Activated naive CD8-positive, alpha-beta T cell treated with anti-CD3 and anti-CD28 coated beads, Interleukin-2, amount 50 U/mL, for 16 hours (primary cell): ENCODE measurements at regions not wholly inside any gene's neighbourhood (a gene's known extent, or its start where the extent isn't known, plus 50 kb on each side); places are given as distances from the start of the nearest gene placed in this dataset.

Experiments used
- DNase-seq: peaks from one replicate; pipeline ENCODE4 v3.0.0-alpha.2; 2020; ENCODE audit warnings: low read depth, low spot score

DNA sequence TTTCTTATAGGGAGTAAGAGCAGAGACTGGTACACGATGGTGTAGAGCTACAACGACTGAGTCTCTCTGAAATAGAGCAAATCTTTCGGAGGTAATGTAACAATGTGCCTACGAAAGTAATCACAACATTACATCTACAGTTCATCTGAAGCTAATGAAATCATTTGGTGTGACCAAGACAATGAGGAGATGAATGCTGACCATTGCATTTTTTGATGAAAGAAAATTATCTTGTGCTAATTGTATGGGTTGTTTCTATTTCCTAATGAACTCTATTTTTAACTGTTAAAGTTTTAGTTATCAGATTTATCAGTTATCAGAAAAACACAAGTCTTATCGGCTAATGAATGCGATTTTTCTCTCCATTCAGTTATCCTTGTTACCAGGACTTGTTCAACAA lies 913.4 kb downstream of the SLITRK6 start:
- DNase-seq = no peak

DNA sequence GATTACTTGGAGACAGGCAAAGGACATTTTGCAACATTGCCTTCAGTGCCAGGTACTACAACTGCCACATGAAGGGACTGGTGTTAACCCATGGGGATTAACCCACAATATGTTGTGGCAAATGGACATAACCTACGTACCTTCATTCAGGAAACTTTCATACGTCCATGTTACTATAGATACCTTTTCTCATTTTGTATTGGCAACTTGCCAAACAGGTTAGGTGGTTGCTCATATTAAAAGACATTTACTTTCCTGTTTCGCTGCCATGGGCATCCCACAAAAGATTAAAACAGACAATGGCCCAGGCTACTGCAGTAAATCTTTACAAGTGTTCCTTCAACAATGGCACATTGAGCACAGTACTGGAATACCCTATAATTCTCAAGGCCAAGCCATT lies 925.3 kb downstream of the SLITRK6 start:
- no peak for DNase-seq

DNA sequence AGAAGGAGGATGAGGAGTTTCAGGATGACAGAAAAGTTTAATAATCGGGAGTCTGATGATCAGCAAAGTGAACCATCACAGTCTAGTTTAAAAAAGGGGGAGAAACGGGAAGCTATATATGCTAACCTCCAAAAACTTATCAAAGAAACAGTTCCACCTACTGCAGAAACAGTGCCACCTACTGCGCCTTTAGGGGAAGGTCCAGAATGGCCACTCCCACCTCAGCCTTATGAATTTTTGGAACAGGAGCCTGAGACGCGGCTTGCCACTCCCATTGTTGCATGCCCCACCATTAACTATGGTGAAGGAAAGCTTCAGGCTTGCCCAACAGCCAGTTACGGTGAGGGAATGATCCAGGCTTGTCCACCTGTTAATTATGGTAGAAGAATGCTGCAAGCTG lies 929.0 kb downstream of the SLITRK6 start:
- DNase-seq = no peak

DNA sequence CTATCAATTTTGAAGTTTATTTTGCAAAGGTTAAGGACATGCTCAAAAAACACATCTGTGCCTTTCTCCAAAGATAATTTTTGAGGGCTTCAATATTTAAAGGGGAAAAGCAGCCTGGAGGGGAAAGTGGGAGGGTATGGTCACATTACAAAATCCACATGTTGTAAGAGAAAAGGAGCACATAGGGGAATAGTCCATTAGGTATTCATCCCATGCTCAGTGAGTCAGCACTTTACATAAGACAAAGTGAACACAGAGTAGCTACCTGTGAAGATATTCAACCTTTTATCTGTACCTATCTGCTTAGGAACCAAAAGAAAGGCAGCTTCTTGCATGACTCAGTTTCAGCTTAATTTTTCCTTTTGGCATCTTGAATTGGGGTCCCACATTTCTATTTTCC lies 932.0 kb downstream of the SLITRK6 start:
- no peak for DNase-seq

DNA sequence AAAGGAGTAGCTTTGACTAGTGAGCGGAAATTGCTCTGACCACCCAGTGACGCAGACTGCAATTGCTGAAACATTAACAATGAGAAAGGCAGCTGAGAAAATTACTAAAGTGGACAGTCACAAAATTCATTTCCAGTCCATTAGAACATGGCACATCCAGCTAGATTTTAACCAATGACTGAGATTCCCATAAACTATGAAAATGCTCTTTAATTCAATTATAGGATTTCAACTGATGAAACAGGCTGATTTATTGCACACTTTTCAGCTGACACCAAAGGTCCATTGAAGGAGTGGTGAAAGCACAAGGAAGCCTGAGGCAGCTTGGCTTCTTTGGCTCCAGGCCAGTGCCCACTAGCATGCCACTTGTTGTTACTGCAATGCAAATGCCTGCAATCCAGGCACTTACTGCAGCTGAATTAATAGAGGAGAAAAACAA lies 933.4 kb downstream of the SLITRK6 start:
- DNase-seq = no peak

DNA sequence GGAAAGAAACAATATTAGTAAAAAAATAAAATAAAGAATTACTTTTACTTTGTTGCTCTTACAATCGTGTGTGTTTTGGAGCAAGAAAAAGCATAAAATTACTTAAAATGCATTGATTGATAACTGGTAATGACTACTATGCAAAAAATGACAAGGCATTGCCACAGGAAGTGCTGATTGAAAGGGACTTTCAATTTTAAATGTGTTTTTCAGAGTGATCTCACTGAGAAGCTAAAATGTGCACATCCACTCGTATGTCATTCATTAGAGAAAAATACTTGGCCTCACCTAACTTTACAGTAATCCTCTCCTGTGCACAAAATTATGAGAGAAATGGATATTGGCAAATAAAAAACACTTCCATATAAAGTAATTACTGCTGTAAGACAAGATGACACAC lies 934.9 kb downstream of the SLITRK6 start:
- no peak for DNase-seq

DNA sequence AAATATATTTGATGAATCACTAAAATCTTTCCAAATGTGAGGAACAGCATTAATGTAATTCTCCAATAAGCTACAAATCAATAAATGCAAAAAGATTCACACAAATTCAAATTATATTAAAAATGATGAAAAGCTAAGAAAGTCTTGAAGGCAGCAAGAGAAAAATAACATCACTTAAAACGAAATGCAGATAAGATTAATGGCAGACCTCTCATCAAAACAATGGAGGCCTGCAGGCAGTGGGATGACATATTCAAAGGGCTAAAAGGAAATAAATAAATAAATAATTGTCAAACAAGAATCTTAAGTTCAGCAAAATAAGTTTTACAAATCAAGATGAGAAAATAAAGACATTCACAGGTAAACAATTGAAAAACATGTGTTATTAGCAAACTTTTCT lies 952.1 kb downstream of the SLITRK6 start:
- no peak for DNase-seq

DNA sequence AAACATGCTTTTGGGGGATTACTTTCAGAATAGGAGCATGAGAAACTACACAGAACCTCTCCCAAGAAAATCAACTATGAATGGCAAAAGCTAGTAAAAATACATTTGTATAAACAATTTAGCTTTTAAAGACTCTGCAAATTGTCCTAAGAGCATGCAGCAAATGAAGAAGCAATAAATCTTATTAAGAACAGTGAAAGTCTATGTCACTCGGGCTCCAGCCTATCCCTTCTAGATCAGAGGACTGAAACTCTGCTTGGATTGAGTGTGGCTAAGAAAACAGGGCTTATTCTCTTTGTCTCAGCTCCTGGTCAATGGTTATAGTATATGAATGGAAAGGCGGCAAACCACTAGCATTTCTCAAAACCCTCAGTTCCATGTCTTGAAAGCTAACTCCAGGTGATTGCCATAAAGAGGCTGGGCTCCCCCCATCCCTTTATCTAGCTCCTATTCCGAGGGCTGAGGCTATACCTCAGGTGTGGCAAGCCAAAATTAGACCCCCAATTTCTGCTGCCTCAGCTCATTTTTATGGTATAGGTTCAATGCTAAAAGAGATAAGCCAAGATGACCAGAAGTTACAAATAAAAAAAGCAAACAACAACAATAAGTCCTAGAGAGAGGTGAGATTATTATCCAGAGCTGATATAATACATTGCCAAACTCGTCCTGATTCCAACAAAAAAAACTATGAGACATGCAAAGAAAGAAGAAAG lies 953.2 kb downstream of the SLITRK6 start:
- DNase-seq = no peak

DNA sequence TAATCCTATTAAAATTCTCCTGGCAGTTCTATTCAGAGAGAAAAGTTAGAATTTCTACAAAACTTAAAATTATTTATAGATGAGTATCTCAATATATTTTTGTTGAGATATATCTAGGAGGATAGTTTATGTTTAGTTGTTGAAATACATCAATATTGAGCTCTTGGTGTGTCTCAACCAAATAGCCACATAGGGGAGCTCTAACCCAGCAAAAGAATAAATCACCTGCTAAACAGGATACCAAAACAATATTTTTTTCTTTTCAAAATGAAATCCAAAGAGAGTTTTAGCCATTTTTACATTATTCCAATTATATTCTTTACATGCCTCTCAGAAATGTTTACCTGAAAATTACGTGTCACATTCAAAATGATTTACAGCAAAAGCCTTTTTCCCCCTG lies 954.7 kb downstream of the SLITRK6 start:
- DNase-seq = no peak

DNA sequence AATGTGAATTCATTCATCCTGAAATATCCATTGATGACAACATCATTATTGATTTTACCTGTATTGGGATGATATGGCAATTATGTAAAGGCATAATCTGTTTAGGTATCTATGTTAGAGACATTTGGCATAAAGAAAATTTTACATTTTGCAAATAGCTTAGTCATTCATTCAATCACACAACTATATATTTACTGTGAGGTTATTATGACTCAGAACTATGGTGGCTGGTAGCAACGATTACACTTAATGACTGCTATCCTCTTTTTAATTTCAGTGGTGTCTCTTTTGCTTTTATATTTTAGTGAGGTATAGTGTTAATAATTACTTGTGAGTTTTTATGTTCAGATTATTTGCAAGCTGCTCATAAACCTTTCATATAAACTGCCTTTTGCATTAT lies 955.9 kb downstream of the SLITRK6 start:
- DNase-seq = no peak

DNA sequence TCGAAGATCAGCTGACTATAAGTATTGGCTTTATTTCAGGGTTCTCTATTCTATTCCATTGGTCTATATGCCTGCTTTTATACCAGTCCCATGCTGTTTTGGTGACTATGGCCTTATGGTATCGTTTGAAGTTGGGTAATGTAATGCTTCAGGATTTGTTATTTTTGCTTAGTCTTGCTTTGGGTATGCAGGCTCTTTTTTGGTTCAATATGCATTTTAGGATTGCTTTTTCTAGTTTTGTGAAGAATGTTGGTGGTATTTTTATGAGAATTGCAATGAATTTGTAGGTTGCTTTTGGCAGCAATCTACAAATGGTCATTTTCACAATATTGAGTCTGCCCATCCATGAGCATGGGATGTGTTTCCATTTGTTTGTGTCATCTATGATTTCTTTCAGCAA lies 951.9 kb upstream of the SLITRK1 start:
- no peak for DNase-seq

DNA sequence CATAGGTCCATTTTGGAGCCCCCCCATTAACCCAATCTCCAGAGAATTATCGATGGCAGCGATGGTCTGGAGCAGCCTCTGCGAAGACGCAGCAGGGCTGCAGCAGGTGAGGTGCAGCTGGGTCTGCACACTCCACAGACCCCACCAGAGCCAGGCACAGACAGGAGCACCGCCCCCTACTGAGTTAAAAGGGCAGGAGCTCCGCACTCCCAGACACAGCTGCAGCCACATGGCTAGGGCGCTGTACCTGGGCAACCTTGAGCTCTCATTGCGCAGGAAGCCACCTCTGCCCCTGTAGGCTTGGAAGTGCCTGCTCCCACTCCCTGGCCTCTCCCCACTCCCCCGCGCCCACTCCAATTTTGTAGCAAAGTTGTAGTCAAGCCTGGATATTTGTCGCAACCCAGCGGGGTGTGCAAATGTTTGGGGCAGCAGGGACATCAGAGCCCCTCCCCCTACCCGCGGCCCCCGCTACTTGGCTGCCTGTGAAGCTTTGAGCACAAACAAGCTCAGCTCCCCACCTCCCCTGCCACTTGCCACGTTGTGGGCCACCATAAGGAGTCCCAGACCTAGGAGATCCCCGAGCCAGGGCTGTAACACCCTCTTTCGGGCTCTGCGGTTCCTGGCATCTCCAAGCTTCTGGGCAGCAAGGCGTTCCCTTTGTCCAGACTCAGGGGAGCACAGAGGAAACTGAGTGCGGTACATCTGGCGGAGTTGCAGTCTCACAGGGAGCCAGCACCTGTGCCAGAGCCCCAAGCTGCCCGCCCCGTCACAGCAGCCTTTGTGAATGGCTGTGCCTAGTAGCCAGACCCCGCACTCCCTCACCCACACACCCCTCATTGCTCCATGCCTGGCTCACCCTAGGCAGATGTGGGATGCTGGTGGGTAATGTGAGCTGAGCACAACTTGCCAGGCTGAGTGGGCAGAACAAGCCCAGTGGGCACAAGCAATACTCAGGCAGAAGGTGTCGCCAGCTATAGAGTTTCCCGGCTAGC lies 949.7 kb upstream of the SLITRK1 start:
- no peak for DNase-seq

DNA sequence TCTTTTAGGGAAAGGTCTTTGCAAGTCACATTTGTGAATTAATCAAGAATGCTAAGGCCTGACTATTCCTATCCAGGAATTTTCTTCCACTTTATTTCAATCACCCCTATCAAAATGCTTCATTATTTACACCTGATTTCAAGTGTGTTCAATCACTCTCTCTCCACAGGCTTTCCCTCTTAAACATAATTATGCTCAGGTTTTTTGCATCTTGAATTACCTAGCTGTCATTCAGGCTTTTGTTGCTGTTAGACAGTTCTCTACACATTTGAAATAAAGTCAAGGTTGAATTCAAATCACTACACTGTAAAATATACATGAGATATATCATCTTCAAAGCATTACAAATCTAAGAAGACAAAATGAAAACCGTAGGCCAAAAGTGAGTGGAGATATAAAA lies 941.3 kb upstream of the SLITRK1 start:
- no peak for DNase-seq

DNA sequence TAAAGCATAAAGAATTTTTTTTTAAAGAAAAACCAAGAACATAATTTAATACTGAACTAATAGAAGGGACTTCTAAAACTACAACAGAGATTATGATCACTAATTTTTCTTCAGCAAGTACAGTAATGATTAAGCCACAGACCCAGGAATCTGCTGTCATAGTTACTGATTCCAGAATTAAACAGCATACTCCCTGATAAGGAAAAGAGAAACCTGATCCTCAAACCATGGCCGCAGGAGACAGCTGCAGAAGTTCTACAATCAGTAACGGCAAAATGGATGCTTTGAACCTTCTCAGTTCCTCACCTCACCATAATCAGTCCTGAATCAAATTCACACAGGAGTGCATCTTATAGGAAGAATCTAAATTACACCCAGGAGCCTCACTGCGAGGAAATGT lies 939.0 kb upstream of the SLITRK1 start:
- DNase-seq = no peak

DNA sequence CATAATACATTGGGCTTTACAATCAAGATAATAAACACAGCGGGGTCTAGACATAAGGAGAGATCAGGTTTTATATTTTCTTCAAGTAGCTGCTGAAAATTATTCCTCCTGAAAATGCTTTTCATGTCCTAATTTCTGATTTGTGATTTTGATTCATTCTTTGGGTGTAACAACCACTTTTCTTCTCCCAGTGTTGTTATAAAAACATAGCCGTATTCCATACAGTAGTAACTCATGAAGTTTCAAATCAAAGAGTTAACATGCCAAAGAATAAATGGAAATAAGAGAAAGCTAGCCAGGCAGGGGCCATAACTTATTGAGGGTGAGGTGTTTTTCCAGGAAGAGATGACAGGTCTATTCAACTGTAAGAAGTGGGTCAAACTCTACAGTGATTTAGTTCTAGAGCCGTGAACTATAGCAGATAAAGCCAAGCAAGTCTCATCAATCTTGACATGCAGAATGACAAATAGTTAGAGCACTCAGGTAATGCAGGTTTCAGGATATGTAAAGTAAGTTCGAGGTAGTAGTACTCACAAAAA lies 934.4 kb upstream of the SLITRK1 start:
- DNase-seq = no peak

DNA sequence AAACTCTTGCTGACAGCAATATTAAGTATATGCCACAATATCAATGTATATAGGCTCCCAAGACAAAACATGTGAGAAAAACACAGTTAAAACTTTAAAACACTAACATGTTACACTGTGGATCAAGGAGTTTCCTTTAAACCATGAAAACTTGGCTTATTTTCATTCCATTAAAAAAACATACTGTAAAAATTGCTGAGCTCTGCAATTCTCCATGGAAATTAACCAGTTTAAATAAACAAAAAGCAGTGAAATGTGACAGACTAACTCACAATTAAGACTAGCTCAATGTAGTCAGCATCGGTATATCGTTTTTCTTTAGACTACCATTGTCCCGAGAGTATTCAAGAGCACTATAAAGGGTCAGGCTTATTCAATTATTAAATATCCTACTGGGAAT lies 930.5 kb upstream of the SLITRK1 start:
- DNase-seq = no peak

DNA sequence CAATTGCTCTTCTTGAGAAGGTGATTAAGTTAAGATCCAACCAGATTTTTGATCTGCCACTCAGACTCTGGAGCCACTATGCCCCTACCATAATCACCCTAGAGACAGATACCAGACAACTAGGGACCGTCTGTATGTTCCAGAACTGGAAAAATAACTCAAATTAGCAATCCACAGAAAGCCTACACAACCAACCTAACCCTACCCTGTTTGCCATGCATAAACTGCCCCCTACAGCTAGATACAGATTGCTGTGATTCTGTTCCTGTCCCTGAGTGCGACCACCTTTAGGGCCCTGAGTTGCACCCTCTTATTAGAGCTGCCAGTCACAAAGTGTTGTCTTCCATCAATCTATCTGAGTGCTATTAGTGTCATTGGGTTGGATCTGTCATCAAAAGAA lies 929.8 kb upstream of the SLITRK1 start:
- no peak for DNase-seq

DNA sequence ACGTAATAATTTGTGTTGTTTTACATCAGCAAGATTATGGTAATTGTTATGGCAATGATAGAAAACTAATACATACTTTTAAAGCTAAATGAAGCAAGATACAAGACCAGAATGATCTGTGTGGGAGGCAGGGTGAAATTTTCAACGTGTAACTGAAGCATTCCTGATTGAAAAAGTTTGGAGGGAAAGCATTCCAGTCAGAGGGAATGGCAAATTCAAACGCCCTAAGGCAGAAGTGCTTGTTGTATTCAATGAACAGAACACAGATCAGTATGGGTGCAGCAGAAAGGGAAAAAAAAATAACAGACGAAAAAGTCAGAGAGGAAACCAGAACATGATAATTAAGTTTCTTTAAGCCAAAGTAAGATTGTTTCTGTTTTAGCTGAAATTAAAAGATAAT lies 928.5 kb upstream of the SLITRK1 start:
- no peak for DNase-seq

DNA sequence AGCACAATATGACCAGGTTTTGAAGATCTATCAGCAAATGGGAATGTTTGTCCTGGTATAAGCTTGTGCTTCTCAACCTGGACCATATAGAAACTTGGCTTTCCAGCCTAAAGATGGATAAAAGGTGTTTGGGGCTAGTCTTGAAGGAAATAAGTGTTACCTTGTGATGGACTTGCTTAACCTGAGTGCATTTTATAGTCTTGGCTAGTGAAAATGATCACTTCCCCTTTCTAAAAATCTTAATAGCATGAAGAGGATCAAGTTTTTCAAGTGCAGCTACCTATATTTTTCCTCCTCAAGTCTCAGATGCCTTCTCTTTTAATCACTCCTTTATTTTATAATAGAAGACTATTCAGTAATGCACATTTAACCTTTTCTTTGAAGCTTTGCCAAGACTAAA lies 919.8 kb upstream of the SLITRK1 start:
- DNase-seq = no peak

DNA sequence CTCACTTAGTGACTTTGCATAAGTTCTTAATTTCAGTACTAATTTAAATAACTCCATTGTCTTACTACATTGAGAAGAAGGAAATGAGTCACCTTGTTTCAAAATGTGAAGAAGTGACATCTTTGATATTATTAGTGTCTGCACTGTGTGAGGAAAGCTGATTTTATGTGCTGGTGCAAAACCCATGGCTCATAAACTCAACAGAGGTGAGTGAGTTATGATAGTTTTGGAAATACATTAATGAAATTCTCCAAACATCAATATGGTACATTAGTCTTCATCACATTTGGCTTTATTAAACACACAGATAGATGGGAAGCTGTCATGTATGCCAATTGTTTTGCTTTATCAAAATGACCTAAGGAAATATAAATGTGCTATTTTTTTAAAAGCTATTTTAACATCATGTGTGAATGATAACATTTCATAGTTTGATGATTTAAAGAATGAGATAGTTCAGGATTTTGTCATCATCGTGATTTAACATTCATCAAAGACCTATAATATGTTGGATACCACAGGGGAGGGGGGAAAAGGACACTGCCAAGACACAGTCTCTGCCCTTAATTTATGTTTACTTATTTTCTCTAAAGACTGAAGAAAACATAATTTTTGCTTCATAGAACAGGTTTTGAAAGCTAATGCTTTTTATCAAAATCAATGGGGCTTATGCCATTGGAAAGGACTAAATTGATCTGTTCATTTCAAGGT lies 902.3 kb upstream of the SLITRK1 start:
- DNase-seq = no peak

DNA sequence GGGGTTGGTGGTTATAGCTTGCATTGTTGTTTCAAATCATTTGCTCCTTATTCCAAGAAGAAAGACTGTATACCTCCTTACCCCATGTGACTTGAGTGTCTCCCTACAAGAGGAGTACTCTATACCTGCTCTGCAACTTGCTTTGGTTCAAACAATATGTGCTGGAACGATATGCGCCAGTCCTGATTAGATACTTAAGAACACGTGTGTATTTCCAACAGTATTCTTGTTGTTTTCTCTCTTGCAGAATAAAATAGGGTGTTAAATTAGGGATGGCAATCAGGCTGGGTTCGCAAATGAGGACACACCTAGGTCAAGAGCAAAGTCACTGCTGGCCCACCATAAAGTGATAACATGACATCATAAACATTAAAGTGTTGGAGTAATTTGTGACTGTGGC lies 895.0 kb upstream of the SLITRK1 start:
- no peak for DNase-seq

DNA sequence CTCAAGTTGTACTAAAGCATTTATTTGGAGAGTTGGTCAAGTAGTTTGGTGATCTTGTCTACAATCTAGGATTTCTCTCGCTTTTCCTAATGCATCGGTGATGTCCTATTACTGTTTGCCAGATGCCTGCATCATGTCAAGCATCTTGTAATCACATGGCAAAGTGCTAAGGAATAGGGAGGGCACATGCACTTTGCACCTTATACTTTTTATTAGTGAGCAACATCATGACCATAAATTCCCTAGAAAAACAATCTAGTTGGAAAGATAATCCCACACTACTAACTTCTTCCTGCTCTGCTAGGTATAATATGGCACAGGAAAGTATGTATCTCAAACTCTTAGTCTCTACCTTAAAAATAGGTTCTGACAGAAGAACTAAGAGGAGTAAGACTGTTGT lies 894.3 kb upstream of the SLITRK1 start:
- DNase-seq = no peak
